SK-N-SH treated with all-trans-retinoic acid at 6 μM for 48 hours (cell line): ENCODE measurements at regions not wholly inside any gene's neighbourhood (a gene's known extent, or its start where the extent isn't known, plus 50 kb on each side); places are given as distances from the start of the nearest gene placed in this dataset.

Experiments
- ATAC-seq: fragments of 200-7000 bp; cut with Tn5 transposase; 3 replicates; pipeline ENCODE4 v1.9.1; 2020; ENCODE audit warnings: mild to moderate bottlenecking, moderate library complexity
- ARNTL ChIP-seq: fragments of 450-650 bp; formaldehyde crosslinking; IDR thresholded peaks from 2 replicates; pipeline ENCODE4 v1.5.0; 2020; ENCODE audit warnings: low read depth, mild to moderate bottlenecking, moderate library complexity, borderline replicate concordance
- BACH2 ChIP-seq: fragments of 250-450 bp; sonication (Bioruptor Pico); IDR thresholded peaks from 2 replicates; pipeline ENCODE4 v1.9.0; 2021; ENCODE audit warnings: mild to moderate bottlenecking, borderline replicate concordance
- GLIS3 ChIP-seq: fragments of 250-450 bp; sonication (Bioruptor Pico); IDR thresholded peaks from 2 replicates; pipeline ENCODE4 v1.5.0; 2020; ENCODE audit warnings: mild to moderate bottlenecking, moderate library complexity
- ISL1 ChIP-seq: fragments of 250-450 bp; sonication (Bioruptor Pico); IDR thresholded peaks from 2 replicates; pipeline ENCODE4 v2.1.2; 2022; ENCODE audit warnings: mild to moderate bottlenecking, moderate library complexity
- OSR1 ChIP-seq: fragments of 250-450 bp; sonication (Bioruptor Pico); IDR thresholded peaks from 2 replicates; pipeline ENCODE4 v1.8.0; 2022; ENCODE audit warnings: moderate library complexity, mild to moderate bottlenecking, inconsistent platforms
- PATZ1 ChIP-seq: fragments of 250-450 bp; sonication (Bioruptor Pico); IDR thresholded peaks from 2 replicates; pipeline ENCODE4 v1.8.0; 2020; ENCODE audit warnings: mild to moderate bottlenecking, moderate library complexity, borderline replicate concordance
- PPARA ChIP-seq: fragments of 250-450 bp; sonication (Bioruptor Pico); IDR thresholded peaks from 2 replicates; pipeline ENCODE4 v1.5.0; 2020; ENCODE audit warnings: mild to moderate bottlenecking, borderline replicate concordance
- RARB ChIP-seq: fragments of 250-450 bp; sonication (Bioruptor Pico); IDR thresholded peaks from 2 replicates; pipeline ENCODE4 v1.8.0; 2021; ENCODE audit warnings: mild to moderate bottlenecking, moderate library complexity
- SNAI2 ChIP-seq: fragments of 250-450 bp; sonication (Bioruptor Pico); IDR thresholded peaks from 2 replicates; pipeline ENCODE4 v1.5.0; 2020; ENCODE audit warnings: mild to moderate bottlenecking, moderate library complexity
- ZNF70 ChIP-seq: fragments of 450-650 bp; formaldehyde crosslinking; IDR thresholded peaks from 2 replicates; pipeline ENCODE4 v1.5.0; 2020; ENCODE audit warnings: mild to moderate bottlenecking, moderate library complexity
- ZNF8 ChIP-seq: fragments of 450-650 bp; formaldehyde crosslinking; IDR thresholded peaks from 2 replicates; pipeline ENCODE4 v1.5.0; 2020; ENCODE audit warnings: mild to moderate bottlenecking, moderate library complexity

GRCh38 chr1:79069828-79070227 is 63.3 kb upstream of the ADGRL4 start:
- ATAC-seq: no peak
- TF ChIP-seq ZNF8: no peak
- no peak for TF ChIP-seq ARNTL (CRISPR knock-in tag)

- ATAC-seq: no peak
- TF ChIP-seq PPARA: no peak
- no peak for TF ChIP-seq ZNF70 (CRISPR knock-in tag)
- no peak for TF ChIP-seq ARNTL (CRISPR knock-in tag)
- TF ChIP-seq PATZ1 (CRISPR knock-in tag): no peak
- TF ChIP-seq ZNF8: no peak
- TF ChIP-seq BACH2: no peak
- no peak for TF ChIP-seq SNAI2
- no peak for TF ChIP-seq RARB (CRISPR knock-in tag)
- no peak for TF ChIP-seq GLIS3 (CRISPR knock-in tag)
- TF ChIP-seq OSR1 (CRISPR knock-in tag): no peak
- no peak for TF ChIP-seq ISL1
Observed at GRCh38 chr1:79059341-79059740, 52.8 kb upstream of the ADGRL4 start.
